NCI-H2227 (cell line): ENCODE measurements at regions not wholly inside any gene's neighbourhood (a gene's known extent, or its start where the extent isn't known, plus 50 kb on each side); places are given as distances from the start of the nearest gene placed in this dataset.
"Not testable (repeated sequence)": the region's sequence is repeated elsewhere in the genome, so short reads cannot be mapped to it uniquely, and the experiment has no call there.

Experiments used
- DNase-seq: peaks from one replicate; lab custom pipeline; 2025; ENCODE audit not compliant: unreplicated experiment; lab: John Stamatoyannopoulos, UW

DNA sequence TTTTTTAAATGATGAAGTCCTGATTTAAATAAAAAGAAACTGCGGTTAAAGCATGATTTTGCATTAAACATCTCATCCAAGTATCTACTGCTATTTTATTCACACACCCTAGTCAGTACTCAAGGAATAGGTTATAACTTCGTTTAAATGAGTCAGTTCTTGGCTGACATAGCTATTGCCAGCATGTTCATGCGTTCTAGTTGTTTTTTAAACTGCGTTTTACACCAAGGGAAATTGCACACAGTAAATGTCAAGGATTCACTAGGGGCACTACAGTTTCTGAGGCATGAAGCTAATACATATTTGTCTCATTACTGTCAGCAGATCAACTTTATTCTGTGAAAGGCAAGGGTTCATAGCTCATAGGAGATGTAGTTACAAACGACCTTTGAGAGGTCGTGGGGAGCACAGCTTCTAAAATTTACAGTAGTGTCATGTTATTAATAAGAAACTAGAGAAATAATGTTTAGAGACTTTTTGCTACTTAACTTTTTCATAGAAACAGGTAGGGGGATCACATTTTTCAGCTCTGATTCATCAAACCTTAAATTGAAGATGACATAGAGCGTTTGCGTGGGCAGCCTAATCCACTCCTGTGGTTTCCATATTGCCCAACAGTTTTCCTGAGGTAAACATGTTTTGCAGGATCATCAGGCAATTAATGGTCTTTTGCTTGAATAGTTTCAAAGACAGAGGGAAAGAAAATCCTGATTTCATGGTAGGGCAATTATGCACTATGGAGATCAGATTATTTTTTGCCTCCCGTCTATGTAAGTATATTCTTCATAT is 2222.7 kb upstream of the WWC1 start:
- DNase-seq = no peak

DNA sequence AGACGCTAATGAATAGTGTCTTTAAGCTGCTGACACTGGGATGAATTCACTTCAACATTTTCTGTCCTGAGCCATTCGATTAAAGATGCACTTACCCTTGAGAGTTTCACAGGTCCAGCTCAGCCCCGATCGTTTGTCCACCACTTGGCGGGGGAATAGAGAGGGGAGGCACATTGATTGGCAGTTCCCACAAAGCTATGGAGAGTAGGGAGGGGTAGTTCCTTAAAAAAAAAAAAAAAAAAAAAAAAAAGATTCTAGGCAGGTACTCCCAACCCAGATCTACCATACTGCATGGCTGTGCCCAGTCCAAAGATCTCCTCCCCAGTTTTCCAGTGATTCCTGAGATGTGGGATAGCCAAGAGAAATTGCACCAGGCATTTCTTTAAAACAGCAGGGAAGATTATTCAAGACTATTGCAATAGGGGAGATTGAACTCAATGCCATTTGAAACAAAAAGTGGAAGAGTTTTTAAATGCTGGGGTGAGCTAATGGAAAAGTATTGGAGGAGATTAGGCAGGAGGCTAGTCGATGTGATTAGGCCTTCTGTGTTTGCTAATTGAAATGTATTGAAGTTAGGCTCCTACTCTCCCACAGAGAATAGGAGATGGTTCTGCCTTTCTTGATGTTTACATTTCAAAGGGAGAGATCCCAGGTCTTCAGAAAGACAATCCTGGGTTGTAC is 2217.4 kb upstream of the WWC1 start:
- DNase-seq = no peak

DNA sequence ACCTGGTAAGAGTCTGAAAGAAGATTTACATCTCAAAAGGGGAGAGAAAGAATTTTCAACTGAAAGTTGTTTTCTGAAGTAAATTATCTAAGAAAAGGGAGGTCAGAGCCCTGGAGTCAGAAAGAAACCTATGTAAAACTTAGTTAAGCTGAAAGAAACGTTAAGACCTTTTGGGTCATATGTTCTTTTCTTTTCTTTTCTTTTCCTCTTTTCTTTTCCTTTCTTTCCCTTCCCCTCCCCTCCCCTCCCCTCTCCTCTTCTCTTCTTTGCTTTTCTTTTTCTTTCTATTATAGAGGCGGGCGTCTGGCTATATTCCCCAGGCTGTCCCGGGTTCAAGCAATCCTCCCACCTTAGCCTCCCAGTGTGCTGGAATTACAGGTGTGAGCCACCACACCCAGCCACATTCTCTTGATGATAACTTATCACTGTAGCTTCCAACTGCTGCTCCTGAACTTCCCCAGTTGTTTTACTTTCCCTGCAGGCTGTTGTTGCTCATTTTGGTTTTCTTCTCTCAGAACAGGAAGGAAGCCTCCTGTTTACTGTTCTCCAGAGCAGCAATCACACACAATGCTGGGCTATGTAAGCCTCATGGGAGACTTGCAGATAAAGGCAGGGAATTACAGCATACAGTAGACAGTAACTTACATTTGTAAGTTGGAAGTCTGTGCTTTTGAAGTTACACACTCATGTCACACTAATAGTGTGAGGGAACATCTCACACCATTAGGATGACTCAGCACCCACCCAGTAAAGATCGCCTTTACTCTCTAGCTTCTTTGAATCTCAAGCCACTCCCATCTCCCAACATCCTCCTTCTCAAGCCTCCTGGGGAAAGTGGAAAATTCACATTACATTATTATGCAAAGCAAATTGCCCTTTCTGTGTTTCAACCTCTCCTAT is 2216.6 kb upstream of the WWC1 start:
- DNase-seq = no peak

DNA sequence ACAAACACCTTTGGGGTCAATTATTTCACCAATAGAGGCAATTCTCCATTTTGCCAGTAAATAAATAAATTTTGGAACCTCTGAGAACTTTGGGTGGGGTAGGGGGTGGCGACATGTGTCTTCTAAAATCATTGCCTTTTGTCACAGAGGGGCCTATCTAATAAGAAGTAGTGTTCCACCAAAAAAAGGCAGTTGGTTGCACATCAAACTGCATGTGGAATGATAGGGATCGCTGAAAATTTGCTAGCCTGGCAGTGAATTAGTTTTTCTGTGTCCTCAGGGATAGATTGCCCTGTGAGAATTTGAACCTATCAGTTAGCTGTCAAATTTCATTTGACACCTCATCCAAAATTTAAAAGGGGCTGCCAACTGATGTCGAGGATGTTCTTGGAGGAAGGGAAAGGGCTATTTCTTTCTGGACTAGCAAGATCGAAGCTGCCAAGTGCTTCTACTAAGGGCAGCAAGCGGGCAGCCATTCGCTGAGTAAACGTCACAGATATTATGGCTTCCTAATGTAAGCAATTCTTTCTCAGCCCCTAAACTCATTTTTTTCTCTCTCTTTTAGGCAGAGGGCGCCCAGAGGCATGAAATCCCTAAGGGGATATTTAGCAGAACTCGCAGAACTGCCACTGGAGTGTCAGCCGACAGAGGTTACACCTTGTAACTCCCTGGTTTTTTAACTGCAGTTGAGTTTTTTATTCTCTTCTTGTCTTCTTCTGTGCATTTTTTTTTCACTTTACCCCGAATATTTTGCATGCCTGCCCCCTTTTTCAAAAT is 2208.1 kb upstream of the WWC1 start:
- DNase-seq = no peak

DNA sequence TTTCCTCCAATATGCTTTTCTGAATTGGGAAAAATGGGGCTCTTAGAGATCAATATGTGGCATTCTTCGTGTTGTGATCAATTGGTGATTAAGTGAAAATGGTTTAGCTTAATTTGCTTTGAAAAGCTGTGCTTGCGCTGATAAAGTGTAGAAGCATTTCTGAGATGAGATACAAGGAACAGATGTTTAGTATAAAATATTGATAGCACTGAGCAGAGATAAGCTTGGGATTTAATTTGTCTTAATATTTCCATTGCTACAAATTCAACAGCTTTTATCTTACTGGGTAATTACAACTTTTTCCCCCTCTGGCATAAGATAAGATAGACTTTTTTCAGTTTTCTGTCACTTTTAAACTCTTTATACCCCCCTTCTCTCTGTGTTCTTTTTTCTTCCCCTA is 2204.9 kb upstream of the WWC1 start:
- no peak for DNase-seq

DNA sequence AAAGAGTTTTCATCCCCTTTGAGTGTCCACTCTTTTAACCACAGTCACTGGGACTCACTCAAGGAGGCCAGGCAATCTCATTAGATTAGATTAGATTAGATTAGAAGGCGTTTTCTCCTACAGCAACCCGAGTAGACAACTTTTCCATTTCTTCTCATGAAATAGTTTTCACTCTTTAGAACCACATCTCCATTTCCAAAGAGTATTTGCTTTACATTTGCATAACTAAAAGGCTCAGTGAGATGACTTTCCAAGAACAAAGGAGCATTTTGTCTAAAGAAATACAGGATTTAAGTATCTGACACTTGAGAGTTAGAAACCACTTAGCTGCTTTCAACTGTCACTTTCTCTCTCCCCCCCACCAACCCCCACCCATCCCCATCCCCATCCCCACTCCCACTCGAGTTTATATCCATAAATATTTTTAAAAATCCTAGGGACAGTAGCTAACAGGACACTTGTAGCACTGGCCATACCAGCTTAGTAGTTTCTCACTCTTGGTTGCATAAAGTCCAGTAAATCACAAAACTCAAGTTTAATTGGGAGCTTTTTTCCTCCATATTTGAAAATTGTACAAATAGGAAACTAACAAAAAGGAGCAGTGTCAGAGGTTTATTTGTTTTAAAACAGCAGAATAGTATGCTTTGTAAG is 2202.9 kb upstream of the WWC1 start:
- no peak for DNase-seq

DNA sequence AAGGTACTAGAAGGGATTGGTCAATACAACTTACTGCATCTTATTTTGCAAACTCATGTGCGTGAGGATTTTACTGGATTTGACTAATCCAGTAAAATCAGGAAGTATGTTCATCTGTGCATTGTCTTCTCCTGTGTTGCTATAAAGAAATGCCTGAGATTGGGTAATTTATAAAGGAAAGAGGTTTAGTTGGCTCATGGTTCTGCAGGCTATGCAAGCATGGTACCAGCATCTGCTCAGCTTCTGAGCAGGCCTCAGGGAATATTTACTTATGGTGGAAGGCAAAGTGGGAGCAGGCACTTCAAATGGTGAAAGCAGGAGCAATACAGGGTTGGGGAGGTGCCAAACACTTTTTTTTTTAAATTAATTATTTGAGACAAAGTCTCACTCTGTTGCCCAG is 2199.5 kb upstream of the WWC1 start:
- DNase-seq = no peak

DNA sequence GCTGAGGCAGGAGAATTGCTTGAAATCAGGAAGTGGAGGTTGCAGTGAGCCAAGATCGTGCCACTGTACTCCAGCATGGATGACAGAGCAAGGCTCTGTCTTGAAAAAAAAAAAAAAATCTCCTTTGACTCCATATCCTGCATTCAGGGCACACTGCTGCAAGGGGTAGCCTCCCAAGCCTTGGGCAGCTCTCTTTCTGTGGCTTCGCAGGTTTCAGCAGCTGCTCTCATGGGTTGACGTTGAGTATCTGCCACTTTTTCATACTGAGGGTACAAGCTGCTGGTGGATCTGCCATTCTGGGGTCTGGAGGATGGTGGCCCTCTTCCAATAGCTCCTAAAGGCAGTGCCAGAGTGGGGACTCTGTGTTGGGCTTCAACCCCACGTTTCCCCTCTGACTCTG is 2198.1 kb upstream of the WWC1 start:
- DNase-seq = no peak

DNA sequence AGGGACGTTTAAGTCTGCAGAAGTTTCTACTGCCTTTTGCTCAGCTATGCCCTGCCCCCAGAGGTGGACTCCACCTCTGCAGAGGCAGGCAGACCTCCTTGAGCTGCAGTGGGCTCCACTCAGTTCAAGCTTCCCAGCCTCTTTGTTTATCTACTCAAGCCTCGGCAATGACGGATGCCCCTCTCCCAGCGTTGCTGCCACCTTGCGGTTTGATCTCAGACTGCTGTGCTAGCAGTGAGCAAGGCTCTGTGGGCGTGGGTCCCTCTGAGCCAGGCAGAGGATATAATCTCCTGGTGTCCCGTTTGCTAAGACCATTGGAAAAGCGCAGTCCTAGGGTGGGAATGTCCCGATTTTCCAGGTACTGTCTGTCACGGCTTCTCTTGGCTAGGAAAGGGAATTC is 2188.5 kb upstream of the WWC1 start:
- DNase-seq = no peak

DNA sequence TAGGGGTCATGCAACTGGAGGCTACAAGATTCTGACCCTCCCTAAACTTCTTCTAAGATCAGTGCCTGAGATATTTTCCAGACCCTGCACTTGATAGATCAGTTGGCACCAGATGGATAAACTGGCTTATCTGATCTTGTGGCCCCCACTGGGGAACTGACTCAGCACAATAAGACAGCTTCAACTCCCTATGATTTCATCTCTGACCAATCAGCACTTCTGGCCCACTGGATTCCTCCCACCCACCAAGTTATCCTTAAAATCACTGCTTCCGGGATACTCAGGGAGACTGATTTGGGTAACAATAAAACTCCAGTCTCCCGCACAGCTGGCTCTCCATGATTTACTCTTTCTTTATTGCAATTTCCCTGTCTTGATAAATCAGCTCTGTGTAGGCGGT is 2180.4 kb upstream of the WWC1 start:
- no peak for DNase-seq

DNA sequence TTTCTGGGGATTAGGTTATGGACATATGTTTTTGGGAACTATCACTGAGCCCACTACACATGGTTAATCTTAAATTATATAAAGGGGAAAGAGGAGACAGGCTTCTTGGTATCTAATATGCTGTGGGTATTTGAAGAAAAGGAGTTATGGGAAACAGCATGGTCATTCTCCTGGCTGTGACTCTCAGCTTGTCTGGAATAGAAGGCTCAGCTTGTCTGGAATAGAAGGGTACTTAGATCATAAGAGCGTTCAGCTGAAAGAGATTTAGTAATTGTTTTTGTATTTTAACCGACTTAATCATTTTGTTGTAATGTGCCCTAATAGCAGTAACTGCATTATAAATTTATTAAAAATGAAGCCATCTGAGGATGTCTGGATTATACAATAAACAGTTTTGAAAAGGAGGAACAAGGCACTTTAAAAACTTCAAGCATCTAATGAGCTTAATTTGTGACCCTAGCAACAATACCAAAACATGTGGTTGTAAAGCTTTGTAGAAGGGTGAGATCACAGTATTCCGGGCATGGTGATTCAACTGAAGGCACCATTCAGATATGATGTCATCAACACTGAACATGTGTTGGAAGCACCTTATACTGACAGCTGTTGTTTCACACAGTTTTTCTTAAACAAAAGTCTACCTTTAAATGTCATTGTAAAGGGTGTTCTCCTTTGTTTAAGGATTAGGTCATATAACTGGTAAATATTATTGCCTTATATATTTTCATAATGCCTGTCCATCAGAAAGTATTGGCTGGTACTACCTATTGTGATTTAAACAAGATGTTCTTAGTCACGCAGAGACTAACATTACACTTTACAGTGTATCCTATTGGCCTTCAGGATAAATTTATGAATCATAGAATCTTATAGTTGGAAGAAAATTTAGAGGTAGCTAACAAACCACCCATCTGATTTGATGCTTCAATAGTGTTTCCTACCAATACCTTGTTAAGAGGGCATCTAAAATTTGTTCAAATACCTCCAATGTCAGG is 2174.1 kb upstream of the WWC1 start:
- no peak for DNase-seq

DNA sequence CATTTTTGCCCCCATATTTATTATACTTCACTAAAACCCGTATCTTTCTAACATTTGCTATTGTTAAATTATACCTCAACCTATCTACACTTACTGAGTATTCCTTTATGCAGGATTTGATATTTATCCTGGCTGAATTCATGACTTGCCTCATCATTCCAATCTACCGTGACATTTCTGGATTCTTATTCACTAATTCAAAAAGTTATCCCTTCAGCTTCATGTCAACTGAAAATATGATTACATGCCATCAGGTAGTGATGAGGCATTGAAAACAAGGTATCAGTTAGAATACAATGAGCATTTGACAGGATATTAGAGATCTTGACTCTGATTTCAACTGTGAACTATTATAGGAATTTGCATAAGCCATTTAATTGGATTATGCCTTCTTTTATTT is 2171.9 kb upstream of the WWC1 start:
- no peak for DNase-seq

DNA sequence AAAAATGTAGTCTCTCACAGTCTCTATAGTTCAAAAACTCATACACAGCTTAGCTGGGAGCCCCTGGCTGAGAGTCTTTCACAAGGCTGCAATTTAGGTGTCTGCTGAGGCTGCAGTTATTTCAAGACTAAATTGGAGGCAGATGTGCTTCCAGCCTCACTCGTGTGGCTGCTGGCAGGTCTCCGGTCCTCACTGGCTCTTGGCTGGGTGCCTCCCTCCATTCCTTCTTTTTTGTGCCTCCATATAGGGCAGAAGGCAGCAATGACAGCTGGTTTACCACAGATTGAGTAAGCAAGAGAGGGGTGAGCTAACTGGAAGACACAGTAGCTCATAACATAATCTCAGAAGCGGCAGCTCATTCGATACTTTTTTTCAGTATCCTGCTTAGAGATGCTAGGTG is 2167.7 kb upstream of the WWC1 start:
- DNase-seq = no peak

DNA sequence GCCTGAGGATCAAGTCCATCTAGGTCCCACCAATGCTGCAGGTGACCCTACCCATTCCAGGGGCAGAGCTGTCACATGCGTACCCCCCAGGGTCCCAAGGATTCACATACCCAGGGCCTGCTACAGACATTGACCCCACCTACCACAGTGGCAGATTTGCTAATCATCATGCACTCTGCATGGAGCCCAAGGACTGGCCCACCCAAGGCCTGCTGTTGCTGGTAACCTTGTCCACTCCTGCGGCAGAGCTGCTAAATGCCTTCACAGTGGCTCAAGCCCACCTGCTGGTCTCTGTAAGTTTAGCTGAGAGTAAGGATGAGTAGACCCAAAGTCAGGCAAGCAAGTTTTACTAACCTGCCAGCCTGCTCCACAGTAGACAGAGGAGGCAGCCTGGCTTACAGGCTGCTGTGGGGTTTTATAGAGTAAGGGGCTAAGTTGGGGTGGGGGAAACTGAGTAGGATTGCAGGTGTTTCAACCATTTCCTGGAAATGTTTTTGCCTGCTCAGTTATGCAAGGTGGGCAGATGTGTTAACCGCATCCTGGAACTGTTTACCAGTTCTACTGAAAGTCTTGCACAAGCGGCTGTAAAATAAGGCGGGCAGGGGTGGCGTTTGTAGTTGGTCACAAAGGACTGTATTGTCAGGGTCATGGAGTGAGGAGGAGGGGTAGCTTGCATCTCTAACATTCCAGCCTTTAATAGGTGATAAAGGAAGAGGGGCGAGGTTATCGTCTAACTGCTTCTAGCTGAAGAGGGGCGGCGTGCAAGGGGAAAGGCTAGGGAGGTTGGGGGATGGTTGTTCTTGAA is 2163.5 kb upstream of the WWC1 start:
- no peak for DNase-seq

DNA sequence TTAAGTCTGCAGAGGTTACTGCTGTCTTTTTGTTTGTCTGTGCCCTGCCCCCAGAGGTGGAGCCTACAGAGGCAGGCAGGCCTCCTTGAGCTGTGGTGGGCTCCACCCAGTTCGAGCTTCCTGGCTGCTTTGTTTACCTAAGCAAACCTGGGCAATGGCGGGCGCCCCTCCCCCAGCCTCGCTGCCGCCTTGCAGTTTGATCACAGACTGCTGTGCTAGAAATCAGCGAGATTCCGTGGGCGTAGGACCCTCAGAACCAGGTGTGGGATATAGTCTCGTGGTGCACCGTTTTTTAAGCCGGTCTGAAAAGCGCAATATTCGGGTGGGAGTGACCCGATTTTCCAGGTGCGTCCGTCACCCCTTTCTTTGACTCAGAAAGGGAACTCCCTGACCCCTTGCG is 2146.3 kb upstream of the WWC1 start:
- DNase-seq = not testable (repeated sequence)

DNA sequence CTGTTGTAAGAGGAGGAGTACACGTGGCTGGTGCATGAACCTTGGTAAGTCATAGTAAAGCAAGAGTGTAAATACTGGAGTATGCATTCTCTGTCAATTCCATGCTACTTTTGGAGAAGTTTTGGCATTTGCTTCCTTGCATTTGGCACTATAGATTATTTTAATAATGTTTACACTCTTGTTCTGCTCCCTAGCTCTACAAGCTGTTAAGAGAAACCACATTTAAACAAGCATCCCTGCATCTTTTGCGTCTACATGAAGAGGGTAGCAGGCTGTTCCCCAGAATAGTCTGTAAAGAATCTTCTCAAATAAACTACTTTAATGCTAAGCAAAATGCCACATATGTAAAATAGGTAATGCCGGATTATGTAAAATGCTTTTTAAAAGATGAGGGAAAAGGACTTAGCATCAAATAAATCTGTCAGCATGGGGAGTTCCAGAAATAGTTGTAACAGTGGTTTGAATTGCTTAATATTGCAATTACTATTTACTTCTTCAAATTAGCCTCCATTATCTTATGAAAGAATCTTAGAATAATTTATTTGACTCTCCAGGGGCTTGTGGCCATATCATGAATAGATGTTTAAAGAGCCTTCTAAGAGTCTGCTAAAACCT is 2127.3 kb upstream of the WWC1 start:
- no peak for DNase-seq

DNA sequence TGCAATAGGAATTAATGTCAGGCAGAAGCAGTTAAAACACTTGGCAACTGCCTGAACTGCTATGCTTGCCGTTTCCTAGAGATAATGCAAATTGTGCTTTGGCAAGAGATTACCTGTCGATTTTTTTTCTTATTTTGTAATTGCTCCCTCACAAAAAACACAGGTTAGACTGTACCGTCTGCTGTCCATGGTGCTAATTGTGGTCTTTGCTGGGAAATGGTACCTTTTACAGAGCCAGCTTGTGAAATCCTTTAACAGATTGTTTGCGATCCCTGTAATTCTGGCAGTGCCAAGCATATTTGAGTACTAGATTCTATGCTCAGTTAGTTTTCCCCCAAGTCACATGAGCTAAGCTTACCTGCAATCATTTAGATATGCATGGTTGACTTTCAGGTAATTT is 2125.8 kb upstream of the WWC1 start:
- no peak for DNase-seq

DNA sequence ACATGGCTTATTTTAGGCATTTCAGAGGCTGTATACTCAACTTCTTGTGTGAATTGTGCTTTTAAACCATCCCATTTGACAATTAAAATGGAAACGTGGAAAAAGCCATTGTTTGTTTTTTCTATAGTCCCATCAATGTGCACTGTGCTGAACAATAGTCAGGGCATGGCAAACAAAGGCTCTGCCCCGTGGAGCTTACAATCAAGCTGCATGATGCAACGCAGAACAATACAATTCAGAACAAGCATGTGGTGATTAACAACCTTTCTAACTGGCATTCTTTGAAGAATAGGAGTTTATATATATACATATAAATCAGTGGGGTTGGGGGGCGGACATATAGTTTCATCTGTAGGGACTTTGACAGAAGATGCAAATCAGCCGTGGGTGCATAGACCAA is 2125.4 kb upstream of the WWC1 start:
- DNase-seq = no peak
